Effector memory CD4-positive, alpha-beta T cell (primary cell): ENCODE measurements at regions not wholly inside any gene's neighbourhood (a gene's known extent, or its start where the extent isn't known, plus 50 kb on each side); places are given as distances from the start of the nearest gene placed in this dataset.

Experiments used
- DNase-seq, 3 donors: peaks; one replicate each; pipeline ENCODE4 v3.0.0-alpha.2; 2020
- H3K27ac ChIP-seq: 2 replicates; pipeline ENCODE4 v1.7.0; 2013; ENCODE audit warnings: mild to moderate bottlenecking, low read length, moderate library complexity; ENCODE audit not compliant: insufficient read depth, poor library complexity, severe bottlenecking
- H3K27me3 ChIP-seq: replicated peaks from 2 replicates; pipeline ENCODE4 v1.7.0; 2013; ENCODE audit warnings: mild to moderate bottlenecking, low read length; ENCODE audit not compliant: insufficient read depth, control insufficient read depth, poor library complexity, severe bottlenecking
- H3K36me3 ChIP-seq: 2 replicates; pipeline ENCODE4 v1.7.0; 2013; ENCODE audit warnings: mild to moderate bottlenecking, low read length, moderate library complexity; ENCODE audit not compliant: control insufficient read depth, insufficient read depth
- H3K4me1 ChIP-seq: 2 replicates; pipeline ENCODE4 v1.7.0; 2013; ENCODE audit warnings: low read length, mild to moderate bottlenecking; ENCODE audit not compliant: control insufficient read depth, insufficient read depth, poor library complexity, severe bottlenecking
- H3K4me3 ChIP-seq: 2 replicates; pipeline ENCODE4 v1.7.0; 2013; ENCODE audit warnings: low read length, low read depth, mild to moderate bottlenecking; ENCODE audit not compliant: insufficient read depth, poor library complexity, severe bottlenecking
- H3K9me3 ChIP-seq: 2 replicates; pipeline ENCODE4 v1.7.0; 2013; ENCODE audit warnings: mild to moderate bottlenecking, low read length, moderate library complexity; ENCODE audit not compliant: control insufficient read depth

DNA sequence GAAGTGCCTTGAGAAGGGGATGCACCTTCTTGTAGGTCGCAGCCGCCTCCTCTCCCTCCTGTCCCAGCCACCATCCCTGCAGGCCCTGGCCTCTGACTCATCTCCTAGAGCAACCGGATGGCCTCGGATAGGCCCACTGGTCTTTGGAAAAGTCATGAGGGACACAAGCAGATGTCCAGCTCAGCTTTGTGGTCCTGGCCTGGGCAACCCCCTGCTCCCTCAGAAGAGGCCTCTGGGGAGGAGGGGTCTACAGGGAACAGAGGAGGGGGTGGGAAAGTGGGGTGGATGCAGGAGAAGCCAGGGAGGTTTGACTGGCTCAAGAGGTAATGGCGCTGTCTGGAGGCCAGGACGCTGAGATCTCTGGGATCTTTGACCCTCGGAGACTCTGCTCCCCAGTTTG, 259.2 kb upstream of the TLE3 start:
- Histone ChIP-seq H3K9me3 (no peaks in the 10 kb centered on the region), H3K27ac (no peak overlapping the region), H3K36me3 (no peaks in the 10 kb centered on the region), H3K4me1 (no peaks in the 10 kb centered on the region), H3K4me3 (no peak overlapping the region), H3K27me3 (no peaks in the 10 kb centered on the region)
- no peak for DNase-seq

DNA sequence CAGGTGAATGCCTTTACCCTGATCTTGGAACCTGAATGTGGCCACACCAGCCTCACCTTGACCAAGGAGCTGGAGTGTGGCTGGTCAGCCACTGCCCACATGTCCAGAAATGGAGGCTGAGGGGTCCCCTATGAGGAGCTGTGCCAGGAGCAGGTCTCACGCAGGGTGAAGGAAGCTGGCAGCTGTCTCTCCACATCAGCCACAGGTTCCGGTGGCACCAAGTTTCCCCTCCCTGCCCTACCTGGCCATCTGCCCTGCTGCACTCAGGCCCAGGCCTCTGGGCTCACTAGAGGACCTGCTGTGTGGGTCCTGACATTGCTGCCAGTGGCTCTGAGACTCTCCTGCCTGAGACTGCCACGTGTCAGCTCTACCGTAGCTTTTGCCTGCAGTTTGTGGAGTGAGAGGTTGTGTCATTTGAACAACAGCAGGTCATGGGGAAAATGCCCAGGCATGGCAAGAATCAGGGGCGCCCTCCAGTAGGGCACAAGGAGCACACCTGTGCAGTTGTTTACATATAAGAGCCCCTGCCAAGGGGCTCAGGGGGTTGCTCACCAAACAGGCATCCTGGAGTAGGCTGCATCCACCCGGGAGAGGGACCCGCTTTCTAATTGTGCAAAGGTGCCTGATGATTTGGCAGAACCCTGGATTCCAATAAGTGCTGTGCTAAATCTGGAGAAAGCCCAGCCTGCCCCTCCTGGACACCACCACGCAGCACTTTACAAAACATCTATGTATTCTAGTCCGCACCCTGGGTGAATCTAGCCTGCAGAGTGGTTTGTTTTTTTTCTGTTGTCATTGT, 258.5 kb upstream of the TLE3 start:
- no peak overlapping the region for H3K27ac ChIP-seq
- no peak overlapping the region for H3K4me3 ChIP-seq
- H3K36me3 ChIP-seq: no peaks in the 10 kb centered on the region
- no peaks in the 10 kb centered on the region for H3K9me3 ChIP-seq
- H3K27me3 ChIP-seq: no peaks in the 10 kb centered on the region
- H3K4me1 ChIP-seq: no peaks in the 10 kb centered on the region
- no peak for DNase-seq

DNA sequence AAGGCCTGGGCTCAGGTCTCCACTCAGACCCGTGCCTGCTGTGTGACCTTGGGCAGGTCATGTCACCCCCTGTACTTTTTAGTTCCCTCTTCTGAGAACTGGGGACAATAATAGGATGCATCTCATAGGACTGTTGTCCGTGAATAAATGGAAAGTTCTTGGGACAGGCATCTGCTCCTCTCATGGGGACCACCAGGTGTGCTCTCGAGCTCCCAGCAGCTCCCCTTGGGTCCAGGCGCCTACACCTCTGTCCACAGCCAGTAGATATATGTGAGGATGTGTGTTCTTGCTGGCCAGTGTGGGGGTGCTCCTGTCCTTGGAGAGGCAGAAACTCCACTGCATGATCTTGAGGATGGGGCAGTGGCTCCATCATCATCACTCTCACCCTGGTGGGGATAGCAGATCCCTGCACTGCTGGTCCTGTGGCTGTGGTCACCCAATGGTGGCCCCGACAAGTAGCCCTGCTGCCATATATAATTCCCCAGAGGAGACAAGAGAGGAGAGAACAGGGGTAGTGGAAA, 257.6 kb upstream of the TLE3 start:
- no peak overlapping the region for H3K4me3 ChIP-seq
- H3K27ac ChIP-seq: no peak overlapping the region
- no peaks in the 10 kb centered on the region for H3K27me3 ChIP-seq
- H3K4me1 ChIP-seq: no peaks in the 10 kb centered on the region
- H3K36me3 ChIP-seq: no peaks in the 10 kb centered on the region
- DNase-seq: no peak
- no peaks in the 10 kb centered on the region for H3K9me3 ChIP-seq

DNA sequence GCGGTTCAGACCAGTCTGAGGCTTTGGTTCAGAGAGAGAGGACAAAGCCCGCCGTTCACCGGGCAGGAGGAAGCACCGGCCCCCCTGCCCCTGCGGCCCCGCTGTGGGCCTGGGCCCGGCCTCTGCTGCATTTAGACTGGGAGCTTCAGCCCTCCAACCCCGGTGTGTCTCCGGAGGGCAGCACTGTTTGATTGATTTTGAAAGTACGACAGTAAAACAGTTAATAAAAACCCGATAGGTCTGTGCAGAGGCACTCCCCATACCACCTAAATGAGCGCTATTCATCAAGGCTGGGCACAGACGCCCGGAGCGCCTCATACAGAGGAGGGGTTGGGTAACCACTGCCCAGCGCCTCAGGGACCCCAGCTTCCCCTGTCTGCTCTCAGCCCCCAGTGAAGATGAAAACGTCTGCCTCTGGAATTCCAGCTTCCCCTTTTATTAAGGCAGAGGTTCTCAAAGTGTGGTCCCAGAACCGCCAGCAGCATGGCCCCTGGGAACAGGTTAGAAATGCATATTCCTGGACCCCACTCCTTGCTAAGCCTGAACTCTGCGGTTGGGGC, 256.7 kb upstream of the TLE3 start:
- Histone ChIP-seq H3K4me3 (no peak overlapping the region), H3K27me3 (no peaks in the 10 kb centered on the region), H3K4me1 (no peaks in the 10 kb centered on the region), H3K27ac (no peak overlapping the region), H3K9me3 (no peaks in the 10 kb centered on the region), H3K36me3 (no peaks in the 10 kb centered on the region)
- DNase-seq: no peak

DNA sequence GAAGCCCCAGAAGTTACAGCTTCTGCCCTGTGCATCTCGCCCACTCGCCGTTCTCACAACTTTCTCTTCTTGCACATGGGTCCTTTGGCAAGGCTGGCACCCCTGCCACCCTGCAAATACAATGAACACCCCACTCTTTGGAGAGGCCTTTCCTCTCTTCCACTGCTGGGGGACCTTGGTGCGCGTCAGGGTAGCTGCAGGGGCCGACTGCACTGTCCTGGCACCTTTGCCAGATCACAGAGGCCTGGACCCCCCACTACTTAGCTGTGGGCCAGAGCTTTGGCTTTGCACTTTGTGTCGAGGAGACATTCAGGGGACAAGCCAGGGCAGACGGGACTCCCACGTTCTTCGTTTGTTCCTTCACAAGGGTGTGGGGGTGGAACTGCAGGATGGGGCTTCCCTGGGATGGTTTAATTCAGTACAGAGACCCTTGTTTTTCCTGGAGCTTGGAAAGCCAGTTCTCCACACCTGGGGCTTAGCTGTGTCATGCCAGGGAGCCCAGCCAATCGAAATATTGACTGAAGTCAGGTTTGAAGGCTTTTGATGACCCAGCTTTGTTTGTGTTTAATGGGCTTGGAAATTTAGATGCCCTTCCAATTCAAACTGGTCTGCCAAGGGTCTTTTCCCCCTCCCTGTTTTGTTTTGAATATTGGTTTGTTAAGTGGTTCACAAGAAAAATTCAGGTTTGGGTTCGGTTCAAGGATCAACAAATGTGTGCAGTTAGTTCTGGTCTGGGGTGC, 256.1 kb upstream of the TLE3 start:
- no peaks in the 10 kb centered on the region for H3K36me3 ChIP-seq
- H3K4me1 ChIP-seq: no peaks in the 10 kb centered on the region
- no peaks in the 10 kb centered on the region for H3K9me3 ChIP-seq
- no peak overlapping the region for H3K27ac ChIP-seq
- DNase-seq: no peak
- no peaks in the 10 kb centered on the region for H3K27me3 ChIP-seq
- no peak overlapping the region for H3K4me3 ChIP-seq

DNA sequence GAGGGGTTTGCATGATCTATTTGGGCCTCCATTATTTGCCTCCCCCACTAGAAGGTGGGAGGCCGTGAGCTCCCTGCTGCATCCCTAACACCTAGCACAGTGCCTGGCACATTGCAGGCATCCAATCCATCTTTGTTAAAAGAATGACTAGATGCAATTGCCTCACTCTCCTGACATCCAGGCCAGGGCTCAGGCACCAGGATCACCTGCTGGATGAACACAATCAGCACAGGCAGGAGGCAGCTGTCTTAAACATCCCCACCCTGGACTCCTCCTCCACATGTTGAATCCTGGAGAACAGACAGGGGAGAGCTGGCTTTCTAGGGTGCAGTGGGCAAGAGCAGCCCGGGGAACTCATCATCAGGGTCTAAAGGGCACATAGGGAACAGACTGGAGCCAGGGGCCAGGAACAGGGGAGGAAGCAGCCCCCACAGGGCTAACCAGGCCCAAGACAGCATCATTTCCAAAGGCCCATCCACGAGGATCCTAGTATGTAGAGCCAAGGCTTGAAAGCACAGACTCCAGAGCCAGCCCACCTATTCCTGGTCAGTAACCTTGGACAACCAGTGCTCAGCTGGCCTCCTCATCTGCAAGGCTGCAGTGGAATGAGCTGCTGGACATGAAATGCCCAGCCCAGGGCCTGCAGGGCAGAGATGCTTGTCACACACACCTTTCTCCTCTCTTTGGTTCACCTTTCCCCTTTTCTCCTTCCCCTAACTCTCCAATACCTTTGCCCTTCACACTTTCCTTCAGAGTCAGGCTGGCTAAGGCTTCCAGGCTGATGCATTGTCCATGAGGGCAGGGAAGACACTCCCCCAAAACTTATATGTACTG, 254.4 kb upstream of the TLE3 start:
- Histone ChIP-seq H3K27ac (no peak overlapping the region), H3K27me3 (no peaks in the 10 kb centered on the region), H3K9me3 (no peaks in the 10 kb centered on the region), H3K4me3 (no peak overlapping the region), H3K36me3 (no peaks in the 10 kb centered on the region), H3K4me1 (no peaks in the 10 kb centered on the region)
- no peak for DNase-seq

DNA sequence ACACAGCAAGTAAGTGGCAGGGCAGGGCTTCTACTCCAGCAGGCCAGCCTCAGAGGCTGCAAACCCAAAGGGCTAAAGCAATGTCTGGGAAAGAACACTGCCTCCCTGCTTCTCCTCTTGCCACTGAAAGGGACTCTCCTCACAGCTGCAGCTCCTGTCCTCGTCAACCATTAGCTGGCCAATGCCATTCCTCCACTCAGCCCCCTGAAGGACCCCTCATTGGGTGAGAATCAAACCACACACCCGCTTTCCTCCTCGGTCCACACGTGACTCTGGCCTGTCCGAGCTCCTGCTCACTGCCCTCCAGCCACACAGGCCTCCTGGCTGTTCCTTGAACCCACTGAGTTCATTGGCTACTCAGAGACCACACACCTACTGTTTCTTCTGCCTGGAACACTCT, 253.7 kb upstream of the TLE3 start:
- Histone ChIP-seq H3K4me1 (no peaks in the 10 kb centered on the region), H3K9me3 (no peaks in the 10 kb centered on the region), H3K27ac (no peak overlapping the region), H3K27me3 (no peaks in the 10 kb centered on the region), H3K36me3 (no peaks in the 10 kb centered on the region), H3K4me3 (no peak overlapping the region)
- no peak for DNase-seq

DNA sequence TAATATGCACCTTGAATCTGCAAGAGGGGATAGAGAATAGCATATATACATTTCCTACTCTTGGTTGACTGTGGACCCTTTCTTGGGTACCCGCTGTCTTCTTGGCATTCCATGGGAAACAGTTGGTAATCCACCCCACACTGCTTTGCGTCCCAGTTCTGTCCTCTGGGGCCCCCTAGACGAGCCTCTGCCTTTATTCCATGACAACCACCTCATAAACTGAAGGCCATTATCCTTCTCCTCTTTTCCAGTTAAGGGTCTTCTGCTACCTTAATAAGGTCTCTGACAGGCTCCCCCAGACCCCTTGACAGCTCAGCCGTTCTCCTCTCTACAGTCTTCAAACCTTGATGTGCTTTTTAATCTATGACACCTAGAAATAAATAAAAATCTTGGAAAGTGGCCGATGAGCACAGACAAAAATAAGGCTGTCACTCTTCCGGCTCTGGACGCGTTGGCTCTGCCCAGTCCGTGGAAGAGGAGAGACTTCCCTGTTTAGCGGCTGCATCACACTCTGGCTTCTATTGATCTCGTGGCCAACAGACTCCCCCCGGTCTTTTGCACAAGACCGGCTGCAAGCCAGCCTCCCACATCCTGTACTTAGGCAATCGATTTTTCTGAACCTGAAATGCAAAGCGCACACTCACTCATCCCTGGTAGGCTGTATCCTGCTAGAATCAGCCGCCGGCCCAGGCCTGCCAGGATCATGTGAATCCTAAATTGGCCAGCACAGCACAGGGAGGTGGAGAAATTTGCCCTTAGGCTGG, 251.0 kb upstream of the TLE3 start:
- H3K9me3 ChIP-seq: no peaks in the 10 kb centered on the region
- H3K4me3 ChIP-seq: no peak overlapping the region
- DNase-seq: no peak
- no peaks in the 10 kb centered on the region for H3K36me3 ChIP-seq
- H3K4me1 ChIP-seq: no peaks in the 10 kb centered on the region
- no peak overlapping the region for H3K27ac ChIP-seq
- H3K27me3 ChIP-seq: no peaks in the 10 kb centered on the region

DNA sequence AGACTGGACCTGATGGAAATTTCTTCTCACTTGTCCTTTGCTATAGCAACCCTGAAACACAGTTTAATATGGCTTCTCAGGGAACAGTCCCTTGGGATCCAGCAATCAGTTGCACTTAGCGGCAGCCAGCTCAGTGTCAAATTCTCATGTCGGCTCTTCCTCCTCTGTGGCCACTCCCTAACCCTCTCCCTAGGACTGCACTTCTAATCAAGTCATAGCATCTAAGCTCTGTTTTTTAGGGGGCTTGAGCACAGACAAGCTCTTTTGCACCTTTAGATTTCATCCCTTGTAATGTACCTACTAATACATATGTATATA, 250.5 kb upstream of the TLE3 start:
- H3K4me3 ChIP-seq: no peak overlapping the region
- DNase-seq: no peak
- no peaks in the 10 kb centered on the region for H3K9me3 ChIP-seq
- H3K27me3 ChIP-seq: no peaks in the 10 kb centered on the region
- no peaks in the 10 kb centered on the region for H3K4me1 ChIP-seq
- H3K27ac ChIP-seq: no peak overlapping the region
- H3K36me3 ChIP-seq: no peaks in the 10 kb centered on the region
